SK-N-SH treated with all-trans-retinoic acid at 6 μM for 48 hours (cell line): ENCODE measurements at regions not wholly inside any gene's neighbourhood (a gene's known extent, or its start where the extent isn't known, plus 50 kb on each side); places are given as distances from the start of the nearest gene placed in this dataset.

ENCODE experiments used
- ATAC-seq: fragments of 200-7000 bp; cut with Tn5 transposase; 3 replicates; pipeline ENCODE4 v1.9.1; 2020; ENCODE audit warnings: mild to moderate bottlenecking, moderate library complexity
- CREB5 ChIP-seq: fragments of 250-450 bp; sonication (Bioruptor Pico); IDR thresholded peaks from 2 replicates; pipeline ENCODE4 v1.5.1; 2020; ENCODE audit warnings: low read depth, mild to moderate bottlenecking, moderate library complexity
- CSDC2 ChIP-seq: fragments of 250-450 bp; sonication (Bioruptor Pico); IDR thresholded peaks from 2 replicates; pipeline ENCODE4 v1.5.0; 2020; ENCODE audit warnings: mild to moderate bottlenecking, moderate library complexity
- CSRNP3 ChIP-seq: fragments of 250-450 bp; sonication (Bioruptor Pico); IDR thresholded peaks from 2 replicates; pipeline ENCODE4 v1.5.1; 2021; ENCODE audit warnings: mild to moderate bottlenecking, moderate library complexity
- ESRRG ChIP-seq: fragments of 250-450 bp; sonication (Bioruptor Pico); IDR thresholded peaks from 2 replicates; pipeline ENCODE4 v1.6.1; 2021; ENCODE audit warnings: mild to moderate bottlenecking
- GLIS3 ChIP-seq: fragments of 250-450 bp; sonication (Bioruptor Pico); IDR thresholded peaks from 2 replicates; pipeline ENCODE4 v1.5.0; 2020; ENCODE audit warnings: mild to moderate bottlenecking, moderate library complexity
- OSR1 ChIP-seq: fragments of 250-450 bp; sonication (Bioruptor Pico); IDR thresholded peaks from 2 replicates; pipeline ENCODE4 v1.8.0; 2022; ENCODE audit warnings: moderate library complexity, mild to moderate bottlenecking, inconsistent platforms
- PATZ1 ChIP-seq: fragments of 250-450 bp; sonication (Bioruptor Pico); IDR thresholded peaks from 2 replicates; pipeline ENCODE4 v1.8.0; 2020; ENCODE audit warnings: mild to moderate bottlenecking, moderate library complexity, borderline replicate concordance
- POU6F1 ChIP-seq: fragments of 250-450 bp; sonication (Bioruptor Pico); IDR thresholded peaks from 2 replicates; pipeline ENCODE4 v1.8.0; 2021; ENCODE audit warnings: low read depth, mild to moderate bottlenecking, moderate library complexity, borderline replicate concordance
- PPARA ChIP-seq: fragments of 250-450 bp; sonication (Bioruptor Pico); IDR thresholded peaks from 2 replicates; pipeline ENCODE4 v1.5.0; 2020; ENCODE audit warnings: mild to moderate bottlenecking, borderline replicate concordance
- RARB ChIP-seq: fragments of 250-450 bp; sonication (Bioruptor Pico); IDR thresholded peaks from 2 replicates; pipeline ENCODE4 v1.8.0; 2021; ENCODE audit warnings: mild to moderate bottlenecking, moderate library complexity
- SNAI2 ChIP-seq: fragments of 250-450 bp; sonication (Bioruptor Pico); IDR thresholded peaks from 2 replicates; pipeline ENCODE4 v1.5.0; 2020; ENCODE audit warnings: mild to moderate bottlenecking, moderate library complexity
- TCF4 ChIP-seq: fragments of 250-450 bp; sonication (Bioruptor Pico); IDR thresholded peaks from 2 replicates; pipeline ENCODE4 v1.8.0; 2021; ENCODE audit warnings: mild to moderate bottlenecking, moderate library complexity, borderline replicate concordance
- TOX ChIP-seq: fragments of 250-450 bp; sonication (Bioruptor Pico); IDR thresholded peaks from 2 replicates; pipeline ENCODE4 v1.8.0; 2021; ENCODE audit warnings: mild to moderate bottlenecking, moderate library complexity, borderline replicate concordance
- ZC3H10 ChIP-seq: fragments of 250-450 bp; sonication (Bioruptor Pico); IDR thresholded peaks from 2 replicates; pipeline ENCODE4 v1.5.1; 2021; ENCODE audit warnings: mild to moderate bottlenecking, moderate library complexity
- ZFP3 ChIP-seq: fragments of 250-450 bp; sonication (Bioruptor Pico); IDR thresholded peaks from 2 replicates; pipeline ENCODE4 v1.5.0; 2020; ENCODE audit warnings: mild to moderate bottlenecking, moderate library complexity
- ZFP30 ChIP-seq: fragments of 450-650 bp; formaldehyde crosslinking; IDR thresholded peaks from 2 replicates; pipeline ENCODE4 v1.5.0; 2022; ENCODE audit warnings: mild to moderate bottlenecking, moderate library complexity
- ZNF565 ChIP-seq: fragments of 450-650 bp; formaldehyde crosslinking; conservative IDR thresholded peaks from 2 replicates; pipeline ENCODE4 v1.5.0; 2020; ENCODE audit warnings: low read depth, mild to moderate bottlenecking, moderate library complexity
- ZNF70 ChIP-seq: fragments of 450-650 bp; formaldehyde crosslinking; IDR thresholded peaks from 2 replicates; pipeline ENCODE4 v1.5.0; 2020; ENCODE audit warnings: mild to moderate bottlenecking, moderate library complexity
- ZNF8 ChIP-seq: fragments of 450-650 bp; formaldehyde crosslinking; IDR thresholded peaks from 2 replicates; pipeline ENCODE4 v1.5.0; 2020; ENCODE audit warnings: mild to moderate bottlenecking, moderate library complexity
- TF ChIP-seq, protein P1 (sequence below): fragments of 250-450 bp; sonication (Bioruptor Pico); IDR thresholded peaks from 2 replicates; pipeline ENCODE4 v1.5.0; 2020; ENCODE audit warnings: mild to moderate bottlenecking, moderate library complexity

GRCh38 chr4:83686166-83686565 lies 150.3 kb downstream of the GPAT3 start:
- no peak for TF ChIP-seq PATZ1
- TF ChIP-seq ZC3H10 (CRISPR knock-in tag) = no peak
- TF ChIP-seq OSR1 = no peak
- no peak for TF ChIP-seq CSRNP3 (CRISPR knock-in tag)
- TF ChIP-seq GLIS3 = no peak
- no peak for TF ChIP-seq CREB5 (CRISPR knock-in tag)
- TF ChIP-seq ESRRG (CRISPR knock-in tag) = no peak
- TF ChIP-seq CSDC2 (CRISPR knock-in tag) = no peak
- no peak for ATAC-seq

- ATAC-seq = no peak
- TF ChIP-seq ESRRG (CRISPR knock-in tag) (no peak), CSDC2 (CRISPR knock-in tag) (no peak), GLIS3 (no peak), CSRNP3 (CRISPR knock-in tag) (no peak), SNAI2 (CRISPR knock-in tag) (no peak), ZNF8 (CRISPR knock-in tag) (no peak), PPARA (CRISPR knock-in tag) (no peak), ZC3H10 (CRISPR knock-in tag) (no peak), RARB (CRISPR knock-in tag) (no peak), ZFP30 (no peak), ZFP3 (CRISPR knock-in tag) (no peak), ZNF70 (no peak), POU6F1 (CRISPR knock-in tag) (no peak), TCF4 (CRISPR knock-in tag) (no peak), ZNF565 (CRISPR knock-in tag) (no peak)
- TF ChIP-seq, protein P1, sequence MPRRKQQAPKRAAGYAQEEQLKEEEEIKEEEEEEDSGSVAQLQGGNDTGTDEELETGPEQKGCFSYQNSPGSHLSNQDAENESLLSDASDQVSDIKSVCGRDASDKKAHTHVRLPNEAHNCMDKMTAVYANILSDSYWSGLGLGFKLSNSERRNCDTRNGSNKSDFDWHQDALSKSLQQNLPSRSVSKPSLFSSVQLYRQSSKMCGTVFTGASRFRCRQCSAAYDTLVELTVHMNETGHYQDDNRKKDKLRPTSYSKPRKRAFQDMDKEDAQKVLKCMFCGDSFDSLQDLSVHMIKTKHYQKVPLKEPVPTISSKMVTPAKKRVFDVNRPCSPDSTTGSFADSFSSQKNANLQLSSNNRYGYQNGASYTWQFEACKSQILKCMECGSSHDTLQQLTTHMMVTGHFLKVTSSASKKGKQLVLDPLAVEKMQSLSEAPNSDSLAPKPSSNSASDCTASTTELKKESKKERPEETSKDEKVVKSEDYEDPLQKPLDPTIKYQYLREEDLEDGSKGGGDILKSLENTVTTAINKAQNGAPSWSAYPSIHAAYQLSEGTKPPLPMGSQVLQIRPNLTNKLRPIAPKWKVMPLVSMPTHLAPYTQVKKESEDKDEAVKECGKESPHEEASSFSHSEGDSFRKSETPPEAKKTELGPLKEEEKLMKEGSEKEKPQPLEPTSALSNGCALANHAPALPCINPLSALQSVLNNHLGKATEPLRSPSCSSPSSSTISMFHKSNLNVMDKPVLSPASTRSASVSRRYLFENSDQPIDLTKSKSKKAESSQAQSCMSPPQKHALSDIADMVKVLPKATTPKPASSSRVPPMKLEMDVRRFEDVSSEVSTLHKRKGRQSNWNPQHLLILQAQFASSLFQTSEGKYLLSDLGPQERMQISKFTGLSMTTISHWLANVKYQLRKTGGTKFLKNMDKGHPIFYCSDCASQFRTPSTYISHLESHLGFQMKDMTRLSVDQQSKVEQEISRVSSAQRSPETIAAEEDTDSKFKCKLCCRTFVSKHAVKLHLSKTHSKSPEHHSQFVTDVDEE (CRISPR knock-in tag) = no peak
Observed at GRCh38 chr4:83679692-83680091, 143.8 kb downstream of the GPAT3 start.

GRCh38 chr4:83679254-83679653 lies 143.3 kb downstream of the GPAT3 start:
- TF ChIP-seq TOX (CRISPR knock-in tag) (no peak), ZNF8 (CRISPR knock-in tag) (no peak), POU6F1 (CRISPR knock-in tag) (no peak), ZFP30 (no peak), GLIS3 (no peak), ZNF565 (CRISPR knock-in tag) (no peak), CREB5 (CRISPR knock-in tag) (no peak), RARB (CRISPR knock-in tag) (no peak)
- TF ChIP-seq, protein P1 (CRISPR knock-in tag) = no peak
- no peak for ATAC-seq
